MM.1S (cell line): ENCODE measurements at regions not wholly inside any gene's neighbourhood (a gene's known extent, or its start where the extent isn't known, plus 50 kb on each side); places are given as distances from the start of the nearest gene placed in this dataset.

Experiments used
- DNase-seq: peaks from one replicate; pipeline ENCODE4 v3.0.0-alpha.2; 2015
- H2AFZ ChIP-seq: fragments of 300-600 bp; sonication (generic); 2 replicates; pipeline ENCODE4 v1.6.0; 2016; ENCODE audit warnings: antibody characterized with exemption, low read length
- H3F3A ChIP-seq: fragments of 300-600 bp; sonication (generic); 2 replicates; pipeline ENCODE4 v1.6.1; 2016; ENCODE audit warnings: mild to moderate bottlenecking, antibody characterized with exemption, low read length, moderate library complexity, mixed read lengths; ENCODE audit not compliant: insufficient read depth
- H3K27ac ChIP-seq: fragments of 300-600 bp; sonication (generic); 2 replicates; pipeline ENCODE4 v1.5.1; 2016; ENCODE audit warnings: mild to moderate bottlenecking, low read length
- H3K27me3 ChIP-seq: fragments of 300-600 bp; sonication (generic); replicated peaks from 2 replicates; pipeline ENCODE4 v1.6.0; 2016; ENCODE audit warnings: low read length; ENCODE audit not compliant: insufficient read depth
- H3K36me3 ChIP-seq: fragments of 300-600 bp; sonication (generic); replicated peaks from 2 replicates; pipeline ENCODE4 v1.6.1; 2016; ENCODE audit warnings: mild to moderate bottlenecking, low read length, mixed read lengths; ENCODE audit not compliant: insufficient read depth
- H3K4me1 ChIP-seq: fragments of 300-600 bp; sonication (generic); 2 replicates; pipeline ENCODE4 v1.6.1; 2016; ENCODE audit warnings: low read length, mixed read lengths
- H3K4me2 ChIP-seq: fragments of 300-600 bp; sonication (generic); 2 replicates; pipeline ENCODE4 v1.6.0; 2016; ENCODE audit warnings: low read depth, low read length
- H3K4me3 ChIP-seq: fragments of 300-600 bp; sonication (generic); 2 replicates; pipeline ENCODE4 v1.5.1; 2016; ENCODE audit warnings: low read length, mixed read lengths
- H3K79me2 ChIP-seq: fragments of 300-600 bp; sonication (generic); 2 replicates; pipeline ENCODE4 v1.6.1; 2016; ENCODE audit warnings: mixed run types, low read length, mixed read lengths
- H3K9ac ChIP-seq: fragments of 300-600 bp; sonication (generic); 2 replicates; pipeline ENCODE4 v1.6.1; 2016; ENCODE audit warnings: low read length, mixed read lengths
- H3K9me2 ChIP-seq: fragments of 300-600 bp; sonication (generic); replicated peaks from 2 replicates; pipeline ENCODE4 v1.6.1; 2016; ENCODE audit warnings: mild to moderate bottlenecking, low read length, mixed read lengths; ENCODE audit not compliant: insufficient read depth
- H3K9me3 ChIP-seq: fragments of 300-600 bp; sonication (generic); replicated peaks from 2 replicates; pipeline ENCODE4 v1.6.1; 2016; ENCODE audit warnings: mild to moderate bottlenecking, low read length, mixed read lengths; ENCODE audit not compliant: insufficient read depth
- H4K20me1 ChIP-seq: fragments of 300-600 bp; sonication (generic); 2 replicates; pipeline ENCODE4 v1.6.1; 2016; ENCODE audit warnings: mild to moderate bottlenecking, low read length, moderate library complexity, mixed read lengths; ENCODE audit not compliant: insufficient read depth
- EZH2 ChIP-seq: fragments of 300-600 bp; sonication (generic); optimal IDR thresholded peaks from 2 replicates; pipeline ENCODE3; 2017; ENCODE audit warnings: low read depth, mild to moderate bottlenecking, antibody characterized with exemption, low read length, mixed read lengths
- EZH2phosphoT487 ChIP-seq: fragments of 300-600 bp; sonication (generic); IDR thresholded peaks from 2 replicates; pipeline ENCODE4 v1.6.1; 2018; ENCODE audit warnings: antibody characterized with exemption, low read length
- TF ChIP-seq, protein P1 (sequence below): fragments of 300-600 bp; sonication (generic); IDR thresholded peaks from 2 replicates; pipeline ENCODE4 v1.5.1; 2016; ENCODE audit warnings: antibody characterized with exemption, low read length, mixed read lengths

DNA sequence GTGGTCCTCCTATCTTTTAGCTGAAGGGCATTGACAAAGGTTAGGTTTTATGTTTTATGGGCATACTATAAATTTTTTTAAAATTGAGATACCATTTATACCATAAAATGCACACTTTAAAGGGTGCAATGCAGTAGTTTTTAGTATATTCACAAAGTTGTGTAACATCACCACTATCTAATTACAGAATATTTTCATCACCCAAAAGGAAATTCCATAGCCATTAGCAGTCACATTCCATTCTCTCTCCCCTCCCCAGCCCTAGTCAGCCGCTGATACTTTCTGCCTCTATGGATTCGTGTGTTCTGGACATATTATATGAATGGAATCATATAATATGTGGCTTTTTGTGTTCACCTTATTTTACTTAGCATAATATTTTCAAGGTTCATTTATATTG lies 135.8 kb upstream of the B3GALT2 start:
- DNase-seq, result no peak
- no peak overlapping the region for H3K4me3 ChIP-seq
- H3K79me2 ChIP-seq, result no peaks in the 10 kb centered on the region
- H3K9me2 ChIP-seq, result no peaks in the 10 kb centered on the region
- H2AFZ ChIP-seq, result no peak overlapping the region
- no peaks in the 10 kb centered on the region for H3K36me3 ChIP-seq
- H3K4me1 ChIP-seq, result no peaks in the 10 kb centered on the region
- no peaks in the 10 kb centered on the region for H3K27me3 ChIP-seq
- no peak overlapping the region for H3K9ac ChIP-seq
- no peak overlapping the region for H3K4me2 ChIP-seq
- H3K27ac ChIP-seq, result no peak overlapping the region
- no peaks in the 10 kb centered on the region for H3F3A ChIP-seq
- TF ChIP-seq EZH2, result no peak
- no peak for TF ChIP-seq EZH2phosphoT487
- TF ChIP-seq, protein P1, sequence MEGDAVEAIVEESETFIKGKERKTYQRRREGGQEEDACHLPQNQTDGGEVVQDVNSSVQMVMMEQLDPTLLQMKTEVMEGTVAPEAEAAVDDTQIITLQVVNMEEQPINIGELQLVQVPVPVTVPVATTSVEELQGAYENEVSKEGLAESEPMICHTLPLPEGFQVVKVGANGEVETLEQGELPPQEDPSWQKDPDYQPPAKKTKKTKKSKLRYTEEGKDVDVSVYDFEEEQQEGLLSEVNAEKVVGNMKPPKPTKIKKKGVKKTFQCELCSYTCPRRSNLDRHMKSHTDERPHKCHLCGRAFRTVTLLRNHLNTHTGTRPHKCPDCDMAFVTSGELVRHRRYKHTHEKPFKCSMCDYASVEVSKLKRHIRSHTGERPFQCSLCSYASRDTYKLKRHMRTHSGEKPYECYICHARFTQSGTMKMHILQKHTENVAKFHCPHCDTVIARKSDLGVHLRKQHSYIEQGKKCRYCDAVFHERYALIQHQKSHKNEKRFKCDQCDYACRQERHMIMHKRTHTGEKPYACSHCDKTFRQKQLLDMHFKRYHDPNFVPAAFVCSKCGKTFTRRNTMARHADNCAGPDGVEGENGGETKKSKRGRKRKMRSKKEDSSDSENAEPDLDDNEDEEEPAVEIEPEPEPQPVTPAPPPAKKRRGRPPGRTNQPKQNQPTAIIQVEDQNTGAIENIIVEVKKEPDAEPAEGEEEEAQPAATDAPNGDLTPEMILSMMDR, result no peak
- H3K9me3 ChIP-seq, result no peaks in the 10 kb centered on the region
- no peaks in the 10 kb centered on the region for H4K20me1 ChIP-seq

DNA sequence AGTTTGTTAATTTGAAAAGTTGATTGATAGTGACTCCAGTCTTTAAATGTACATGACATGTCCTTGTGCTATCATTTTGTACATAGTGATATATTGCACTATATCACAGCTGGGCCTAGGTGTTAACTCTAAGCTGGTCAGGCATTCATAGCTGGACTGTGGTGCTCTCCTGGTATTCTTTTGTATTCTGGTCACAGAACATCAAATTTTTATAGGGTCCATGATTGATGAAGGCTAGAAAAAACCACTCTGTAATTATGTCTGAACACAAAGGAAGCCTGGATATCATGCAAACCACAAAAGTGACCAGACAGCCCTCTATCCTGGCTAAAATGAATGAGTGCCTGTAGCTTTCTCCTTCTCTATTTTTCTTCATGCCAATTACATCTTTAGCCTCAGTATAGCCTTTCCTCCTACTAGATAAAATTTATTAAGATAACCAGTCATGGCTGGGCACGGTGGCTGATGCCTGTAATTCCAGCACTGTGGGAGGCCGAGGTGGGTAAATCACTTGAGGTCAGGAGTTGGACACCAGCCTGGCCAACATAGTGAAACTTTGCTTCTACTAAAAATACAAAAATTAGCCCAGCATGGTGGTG lies 134.9 kb upstream of the B3GALT2 start:
- no peak for DNase-seq
- no peak overlapping the region for H3K4me2 ChIP-seq
- H3K9me2 ChIP-seq, result no peaks in the 10 kb centered on the region
- H3K4me1 ChIP-seq, result no peaks in the 10 kb centered on the region
- no peaks in the 10 kb centered on the region for H3K36me3 ChIP-seq
- no peaks in the 10 kb centered on the region for H3K27me3 ChIP-seq
- no peaks in the 10 kb centered on the region for H4K20me1 ChIP-seq
- no peak for TF ChIP-seq EZH2
- TF ChIP-seq, protein P1, result no peak
- TF ChIP-seq EZH2phosphoT487, result no peak
- H3K79me2 ChIP-seq, result no peaks in the 10 kb centered on the region
- no peak overlapping the region for H2AFZ ChIP-seq
- no peaks in the 10 kb centered on the region for H3K9me3 ChIP-seq
- H3K27ac ChIP-seq, result no peak overlapping the region
- H3K4me3 ChIP-seq, result no peak overlapping the region
- no peak overlapping the region for H3K9ac ChIP-seq
- H3F3A ChIP-seq, result no peaks in the 10 kb centered on the region

DNA sequence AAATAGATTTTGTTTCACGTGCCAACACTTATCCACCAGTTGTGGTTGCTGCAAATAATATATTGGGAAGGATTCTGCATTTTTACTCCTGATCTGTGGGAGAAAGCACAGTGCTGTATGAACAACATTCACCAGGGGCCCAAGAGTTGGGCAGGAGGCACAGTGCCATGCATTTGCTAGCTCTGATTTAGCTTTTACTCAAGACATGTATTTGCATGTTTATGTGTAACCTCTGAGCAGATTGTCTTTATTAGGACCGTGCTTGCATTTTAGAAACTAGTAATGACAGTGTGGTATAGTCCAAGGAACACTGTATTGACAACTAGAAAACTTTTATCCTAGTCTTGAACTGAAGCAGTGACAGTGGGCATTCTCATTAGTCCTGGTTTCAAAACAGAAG lies 133.9 kb upstream of the B3GALT2 start:
- Histone ChIP-seq H3K4me2 (no peak overlapping the region), H3K9me3 (no peaks in the 10 kb centered on the region), H4K20me1 (no peaks in the 10 kb centered on the region), H3K9me2 (no peaks in the 10 kb centered on the region), H3K4me1 (no peaks in the 10 kb centered on the region), H3K27me3 (no peaks in the 10 kb centered on the region), H3K4me3 (no peak overlapping the region), H3K27ac (no peak overlapping the region), H3F3A (no peaks in the 10 kb centered on the region), H3K9ac (no peak overlapping the region), H3K79me2 (no peaks in the 10 kb centered on the region), H3K36me3 (no peaks in the 10 kb centered on the region), H2AFZ (no peak overlapping the region)
- no peak for TF ChIP-seq EZH2phosphoT487
- TF ChIP-seq, protein P1, result no peak
- no peak for TF ChIP-seq EZH2
- no peak for DNase-seq
